A549 (cell line): ENCODE measurements at regions not wholly inside any gene's neighbourhood (a gene's known extent, or its start where the extent isn't known, plus 50 kb on each side); places are given as distances from the start of the nearest gene placed in this dataset.
A peak's percentile ranks its signal among the peaks of the same experiment; 100 is the strongest.

Source experiments
- ATAC-seq, 2 experiments: fragments of 200-7000 bp in 1 of 2; fragments of >200 bp in 1 of 2; cut with Nextera tagmentation in 1 of 2; cut with Tn5 transposase in 1 of 2; 3 replicates each; pipeline versions ENCODE4 v1.8.0 to v1.9.1; 2018 to 2020; ENCODE audit warnings: mild to moderate bottlenecking in 1 of 2, moderate library complexity in 1 of 2
- CTCF ChIA-PET: fragments of 300-600 bp; sonication (Branson Sonifier 250); formaldehyde crosslinking; extraction: SDS; loops from one replicate; lab custom pipeline; 2021; ENCODE audit warnings: antibody characterized with exemption, inconsistent platforms; lab: Yijun Ruan, JAX
- POLR2A ChIA-PET: fragments of 350-600 bp; formaldehyde crosslinking; extraction: SDS; loops from one replicate; lab custom pipeline; 2021; ENCODE audit warnings: antibody characterized with exemption, inconsistent platforms; lab: Yijun Ruan, JAX
- DNase-seq, 2 experiments: peaks; one replicate each; pipeline versions ENCODE4 v3.0.0 to v3.0.0-alpha.2; 2011 to 2016; ENCODE audit warnings: low read depth in 1 of 2, low spot score in 1 of 2
- FAIRE-seq: peaks from 2 replicates; lab custom pipeline; 2011; peaks lifted over from hg19 to GRCh38; lab: Jason Lieb, UNC
- H3K27ac ChIP-seq, 2 experiments: fragments of >200 bp; sonication (Bioruptor Twin); formaldehyde crosslinking; 3 replicates each; pipeline ENCODE4 v1.5.1; 2016 to 2017
- H3K4me1 ChIP-seq: fragments of >200 bp; sonication (Bioruptor Twin); formaldehyde crosslinking; 3 replicates; pipeline ENCODE4 v1.6.1; 2016
- H3K4me2 ChIP-seq: fragments of >200 bp; sonication (Bioruptor Twin); formaldehyde crosslinking; 3 replicates; pipeline ENCODE4 v1.6.1; 2016
- H3K4me3 ChIP-seq: fragments of >200 bp; sonication (Bioruptor Twin); formaldehyde crosslinking; 3 replicates; pipeline ENCODE4 v1.5.1; 2016
- H3K9me3 ChIP-seq: fragments of >200 bp; sonication (Bioruptor Twin); formaldehyde crosslinking; 3 replicates; pipeline ENCODE4 v1.6.1; 2016
- BHLHE40 ChIP-seq: IDR thresholded peaks from 2 replicates; pipeline ENCODE4 v1.6.1; 2012; ENCODE audit warnings: low read depth, low read length, inconsistent platforms
- CBX2 ChIP-seq: fragments of 200-600 bp; sonication (generic); IDR thresholded peaks from 2 replicates; pipeline ENCODE4 v1.6.1; 2016; ENCODE audit warnings: low read depth, mild to moderate bottlenecking, borderline replicate concordance
- CEBPB ChIP-seq, 2 experiments: fragments of >200 bp in 1 of 2; sonication (Bioruptor Twin) in 1 of 2; formaldehyde crosslinking in 1 of 2; IDR thresholded peaks; 2 replicates each; pipeline ENCODE4 v1.6.1; 2012 to 2016
- EP300 ChIP-seq, 2 experiments: fragments of >200 bp; sonication (Bioruptor Twin); formaldehyde crosslinking; IDR thresholded peaks; 2 replicates in 1 of 2; 3 replicates in 1 of 2; pipeline ENCODE4 v1.6.1; 2016 to 2017
- FOSL2 ChIP-seq, 2 experiments: fragments of 450-650 bp in 1 of 2; fragments of >200 bp in 1 of 2; sonication (Bioruptor Twin) in 1 of 2; formaldehyde crosslinking; IDR thresholded peaks; 2 replicates each; pipeline versions ENCODE4 v1.5.0 to v1.6.1; 2016 to 2020; ENCODE audit warnings: mild to moderate bottlenecking in 1 of 2, moderate library complexity in 1 of 2
- GATA3 ChIP-seq: IDR thresholded peaks from 2 replicates; pipeline ENCODE4 v1.6.1; 2012; ENCODE audit warnings: borderline replicate concordance
- HEYL ChIP-seq: fragments of 250-450 bp; sonication (Bioruptor Pico); IDR thresholded peaks from 2 replicates; pipeline ENCODE4 v1.8.0; 2021; ENCODE audit warnings: mild to moderate bottlenecking, moderate library complexity
- HOXB13 ChIP-seq: fragments of 250-450 bp; sonication (Bioruptor Pico); IDR thresholded peaks from 2 replicates; pipeline ENCODE4 v1.5.0; 2020; ENCODE audit warnings: low read depth, mild to moderate bottlenecking, moderate library complexity
- KDM1A ChIP-seq: fragments of 200-600 bp; sonication (generic); IDR thresholded peaks from 2 replicates; pipeline ENCODE4 v1.6.1; 2016; ENCODE audit warnings: low read depth, mild to moderate bottlenecking
- NFE2L2 ChIP-seq: fragments of 150-350 bp; conservative IDR thresholded peaks from 2 replicates; pipeline ENCODE4 v1.6.1; 2014; ENCODE audit warnings: low read length
- RAD21 ChIP-seq, 2 experiments: fragments of >200 bp in 1 of 2; sonication (Bioruptor Twin) in 1 of 2; formaldehyde crosslinking in 1 of 2; IDR thresholded peaks in 1 of 2; conservative IDR thresholded peaks in 1 of 2; 2 replicates in 1 of 2; 3 replicates in 1 of 2; pipeline ENCODE4 v1.6.1; 2012 to 2018; ENCODE audit warnings: inconsistent platforms in 1 of 2
- RARB ChIP-seq: fragments of 250-450 bp; sonication (Bioruptor Pico); IDR thresholded peaks from 2 replicates; pipeline ENCODE4 v1.8.0; 2021; ENCODE audit warnings: mild to moderate bottlenecking, moderate library complexity
- SMC3 ChIP-seq: fragments of >200 bp; sonication (Bioruptor Twin); formaldehyde crosslinking; IDR thresholded peaks from 3 replicates; pipeline ENCODE4 v1.6.1; 2018; ENCODE audit warnings: inconsistent platforms
- TFCP2L1 ChIP-seq: fragments of 250-450 bp; sonication (Bioruptor Pico); IDR thresholded peaks from 2 replicates; pipeline ENCODE4 v1.5.0; 2021; ENCODE audit warnings: mild to moderate bottlenecking
- ZC3H11A ChIP-seq: fragments of 450-650 bp; IDR thresholded peaks from 2 replicates; pipeline ENCODE4 v1.6.1; 2014; ENCODE audit warnings: antibody characterized with exemption, mild to moderate bottlenecking
- ZFP36 ChIP-seq: fragments of 450-650 bp; IDR thresholded peaks from 2 replicates; pipeline ENCODE4 v1.6.1; 2014; ENCODE audit warnings: borderline replicate concordance; ENCODE audit not compliant: partially characterized antibody
- ZNF302 ChIP-seq: fragments of 250-450 bp; sonication (Bioruptor Pico); IDR thresholded peaks from 2 replicates; pipeline ENCODE4 v1.9.0; 2021; ENCODE audit warnings: inconsistent platforms, mild to moderate bottlenecking, moderate library complexity
- ZSCAN20 ChIP-seq: fragments of 250-450 bp; sonication (Bioruptor Pico); IDR thresholded peaks from 2 replicates; pipeline ENCODE4 v1.8.0; 2022; ENCODE audit warnings: mild to moderate bottlenecking, moderate library complexity
- WGBS: methylation state at CpG from one replicate; pipeline ENCODE4 v1.1.6; 2017; ENCODE audit errors: missing lambda C conversion rate; 5-methylcytosine and 5-hydroxymethylcytosine counted together
- TF ChIP-seq, protein P1 (sequence below): IDR thresholded peaks from 2 replicates; pipeline ENCODE4 v1.6.1; 2012
- TF ChIP-seq, protein P2 (sequence below): fragments of 200-600 bp; sonication (generic); IDR thresholded peaks from 2 replicates; pipeline ENCODE4 v1.6.1; 2016; ENCODE audit warnings: antibody characterized with exemption, mild to moderate bottlenecking, moderate library complexity
- TF ChIP-seq, protein P3 (sequence below): fragments of 250-450 bp; sonication (Bioruptor Pico); IDR thresholded peaks from 2 replicates; pipeline ENCODE4 v1.5.0; 2021; ENCODE audit warnings: mild to moderate bottlenecking, moderate library complexity, borderline replicate concordance
- TF ChIP-seq, protein P4 (sequence below): fragments of 450-650 bp; IDR thresholded peaks from 2 replicates; pipeline ENCODE4 v1.6.1; 2014; ENCODE audit warnings: antibody characterized with exemption

DNA sequence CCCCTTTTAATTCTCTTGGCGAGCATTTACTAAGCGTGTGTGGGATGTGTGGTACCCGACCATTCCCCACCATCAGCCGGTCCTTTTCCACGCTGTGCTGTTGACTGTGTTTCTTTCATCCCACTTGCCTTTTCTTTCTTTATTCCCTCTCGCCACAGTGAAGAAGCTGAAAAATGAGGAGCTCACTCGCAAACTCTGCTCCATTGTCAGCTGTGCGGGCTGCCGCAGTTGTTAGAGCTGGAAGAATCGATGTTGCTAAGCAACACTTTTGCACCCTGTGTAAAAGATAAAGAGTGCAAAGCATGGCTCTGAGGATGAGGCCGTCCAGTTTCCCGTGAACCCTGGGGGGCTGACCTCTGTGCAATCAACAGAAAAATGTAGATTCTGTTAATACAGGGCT lies 203.1 kb upstream of the NEBL start:
- DNase-seq (no peak), ATAC-seq (no peak), FAIRE-seq (no peak)
- Histone ChIP-seq H3K4me2 (no peak overlapping the region), H3K4me1 (peaks cover 31% of the 10 kb centered on the region), H3K9me3 (no peaks in the 10 kb centered on the region), H3K4me3 (no peak overlapping the region), H3K27ac (peak overlapping the region; percentile 80 to 81; a peak in 4 of 6 replicates)
- TF ChIP-seq TFCP2L1 (CRISPR knock-in tag) (no peak), RARB (CRISPR knock-in tag) (no peak), BHLHE40 (no peak), ZSCAN20 (CRISPR knock-in tag) (no peak), KDM1A (no peak), ZC3H11A (no peak), EP300 (IDR thresholded peaks at IDR 0.05) (no peak), HEYL (CRISPR knock-in tag) (no peak), GATA3 (no peak), FOSL2 (IDR thresholded peaks at IDR 0.05) (no peak), FOSL2 (CRISPR knock-in tag; IDR thresholded peaks at IDR 0.05) (no peak), CEBPB (IDR thresholded peaks at IDR 0.05) (no peak)
- TF ChIP-seq, protein P1, sequence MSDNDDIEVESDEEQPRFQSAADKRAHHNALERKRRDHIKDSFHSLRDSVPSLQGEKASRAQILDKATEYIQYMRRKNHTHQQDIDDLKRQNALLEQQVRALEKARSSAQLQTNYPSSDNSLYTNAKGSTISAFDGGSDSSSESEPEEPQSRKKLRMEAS, result no peak
- TF ChIP-seq, protein P2, sequence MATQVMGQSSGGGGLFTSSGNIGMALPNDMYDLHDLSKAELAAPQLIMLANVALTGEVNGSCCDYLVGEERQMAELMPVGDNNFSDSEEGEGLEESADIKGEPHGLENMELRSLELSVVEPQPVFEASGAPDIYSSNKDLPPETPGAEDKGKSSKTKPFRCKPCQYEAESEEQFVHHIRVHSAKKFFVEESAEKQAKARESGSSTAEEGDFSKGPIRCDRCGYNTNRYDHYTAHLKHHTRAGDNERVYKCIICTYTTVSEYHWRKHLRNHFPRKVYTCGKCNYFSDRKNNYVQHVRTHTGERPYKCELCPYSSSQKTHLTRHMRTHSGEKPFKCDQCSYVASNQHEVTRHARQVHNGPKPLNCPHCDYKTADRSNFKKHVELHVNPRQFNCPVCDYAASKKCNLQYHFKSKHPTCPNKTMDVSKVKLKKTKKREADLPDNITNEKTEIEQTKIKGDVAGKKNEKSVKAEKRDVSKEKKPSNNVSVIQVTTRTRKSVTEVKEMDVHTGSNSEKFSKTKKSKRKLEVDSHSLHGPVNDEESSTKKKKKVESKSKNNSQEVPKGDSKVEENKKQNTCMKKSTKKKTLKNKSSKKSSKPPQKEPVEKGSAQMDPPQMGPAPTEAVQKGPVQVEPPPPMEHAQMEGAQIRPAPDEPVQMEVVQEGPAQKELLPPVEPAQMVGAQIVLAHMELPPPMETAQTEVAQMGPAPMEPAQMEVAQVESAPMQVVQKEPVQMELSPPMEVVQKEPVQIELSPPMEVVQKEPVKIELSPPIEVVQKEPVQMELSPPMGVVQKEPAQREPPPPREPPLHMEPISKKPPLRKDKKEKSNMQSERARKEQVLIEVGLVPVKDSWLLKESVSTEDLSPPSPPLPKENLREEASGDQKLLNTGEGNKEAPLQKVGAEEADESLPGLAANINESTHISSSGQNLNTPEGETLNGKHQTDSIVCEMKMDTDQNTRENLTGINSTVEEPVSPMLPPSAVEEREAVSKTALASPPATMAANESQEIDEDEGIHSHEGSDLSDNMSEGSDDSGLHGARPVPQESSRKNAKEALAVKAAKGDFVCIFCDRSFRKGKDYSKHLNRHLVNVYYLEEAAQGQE, result no peak
- ChIA-PET POLR2A (no interaction called here), CTCF (interaction anchor here (2.3 kb wide), 1 partner anchor 170 kb away, joined by 8 read pairs; no protein-coding TSS in a partner anchor)
- WGBS, result 90% methylated on average over 12 of the region's 12 CpGs

DNA sequence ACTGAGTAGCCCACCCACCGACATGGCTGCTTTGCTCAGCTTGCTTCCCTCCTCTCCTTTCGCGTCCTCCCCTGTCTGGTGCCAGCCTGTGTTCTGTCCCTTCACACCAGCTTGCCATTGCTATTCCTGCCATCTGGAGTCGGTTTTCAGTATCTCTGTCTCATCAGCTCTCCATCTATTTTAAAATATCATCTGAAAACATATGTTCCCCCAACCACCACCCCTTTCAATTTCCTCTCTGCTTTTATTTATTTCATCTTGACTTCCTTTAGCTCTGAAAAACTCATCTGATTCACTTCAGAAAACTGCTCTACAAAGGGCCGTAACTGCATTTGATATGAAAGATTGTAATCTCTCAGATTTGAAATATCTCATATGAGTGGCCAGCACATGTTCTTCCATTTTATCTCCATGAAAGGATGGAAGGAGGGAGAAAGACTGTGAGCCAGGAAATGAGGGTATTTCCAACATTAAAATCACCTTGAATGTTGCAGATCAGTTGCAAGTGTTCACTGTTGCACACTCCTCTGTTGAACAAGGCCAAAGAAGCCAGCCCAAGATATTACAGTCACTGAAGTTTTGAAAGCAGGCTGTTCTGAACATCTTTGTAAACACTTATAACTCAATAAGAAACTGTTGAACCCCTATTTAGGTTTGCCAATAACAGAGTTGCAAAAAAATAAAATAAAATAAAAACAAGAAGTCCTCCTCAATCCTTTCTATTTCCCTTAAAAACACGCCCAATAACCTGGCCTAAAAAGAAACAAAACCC lies 202.4 kb upstream of the NEBL start:
- Histone ChIP-seq H3K4me1 (peaks cover 31% of the 10 kb centered on the region), H3K9me3 (no peaks in the 10 kb centered on the region), H3K4me3 (no peak overlapping the region), H3K4me2 (no peak overlapping the region), H3K27ac (peak overlapping the region; percentile 80 to 81; a peak in 5 of 6 replicates)
- FAIRE-seq (no peak), ATAC-seq (no peak), DNase-seq (no peak)
- POLR2A ChIA-PET, result no interaction called here
- WGBS, result 90% methylated on average over 6 of the region's 6 CpGs
- TF ChIP-seq SMC3, result no peak
- TF ChIP-seq TFCP2L1 (CRISPR knock-in tag), result no peak
- TF ChIP-seq, protein P3, sequence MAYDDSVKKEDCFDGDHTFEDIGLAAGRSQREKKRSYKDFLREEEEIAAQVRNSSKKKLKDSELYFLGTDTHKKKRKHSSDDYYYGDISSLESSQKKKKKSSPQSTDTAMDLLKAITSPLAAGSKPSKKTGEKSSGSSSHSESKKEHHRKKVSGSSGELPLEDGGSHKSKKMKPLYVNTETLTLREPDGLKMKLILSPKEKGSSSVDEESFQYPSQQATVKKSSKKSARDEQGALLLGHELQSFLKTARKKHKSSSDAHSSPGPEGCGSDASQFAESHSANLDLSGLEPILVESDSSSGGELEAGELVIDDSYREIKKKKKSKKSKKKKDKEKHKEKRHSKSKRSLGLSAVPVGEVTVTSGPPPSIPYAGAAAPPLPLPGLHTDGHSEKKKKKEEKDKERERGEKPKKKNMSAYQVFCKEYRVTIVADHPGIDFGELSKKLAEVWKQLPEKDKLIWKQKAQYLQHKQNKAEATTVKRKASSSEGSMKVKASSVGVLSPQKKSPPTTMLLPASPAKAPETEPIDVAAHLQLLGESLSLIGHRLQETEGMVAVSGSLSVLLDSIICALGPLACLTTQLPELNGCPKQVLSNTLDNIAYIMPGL (CRISPR knock-in tag), result no peak
- TF ChIP-seq, protein P4, sequence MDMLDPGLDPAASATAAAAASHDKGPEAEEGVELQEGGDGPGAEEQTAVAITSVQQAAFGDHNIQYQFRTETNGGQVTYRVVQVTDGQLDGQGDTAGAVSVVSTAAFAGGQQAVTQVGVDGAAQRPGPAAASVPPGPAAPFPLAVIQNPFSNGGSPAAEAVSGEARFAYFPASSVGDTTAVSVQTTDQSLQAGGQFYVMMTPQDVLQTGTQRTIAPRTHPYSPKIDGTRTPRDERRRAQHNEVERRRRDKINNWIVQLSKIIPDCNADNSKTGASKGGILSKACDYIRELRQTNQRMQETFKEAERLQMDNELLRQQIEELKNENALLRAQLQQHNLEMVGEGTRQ, result no peak
- TF ChIP-seq ZNF302 (CRISPR knock-in tag), result no peak
- no peak for TF ChIP-seq CBX2
- TF ChIP-seq NFE2L2, result no peak
- TF ChIP-seq GATA3, result no peak
- no peak for TF ChIP-seq HOXB13 (CRISPR knock-in tag)
- TF ChIP-seq BHLHE40, result no peak
- TF ChIP-seq ZFP36, result no peak
- no peak for TF ChIP-seq RAD21 (conservative IDR thresholded peaks at IDR 0.05 in 1 of 2, IDR thresholded peaks at IDR 0.05 in 1 of 2)
- CTCF ChIA-PET, result interaction anchor here (0.7 to 2.3 kb wide), 3 partner anchors 21 to 171 kb away, joined by 3 to 8 read pairs (median 3); no protein-coding TSS in a partner anchor
